ENCODE measurements at regions not wholly inside any gene's neighbourhood (a gene's known extent, or its start where the extent isn't known, plus 50 kb on each side); places are given as distances from the start of the nearest gene placed in this dataset.

GRCh38 chr12:25054076-25054782 lies 105.3 kb upstream of the BCAT1 start:
- Histone ChIP-seq H3K27ac (ENCODE audit: low read length) (peak overlapping the region; percentile 87), H2AFZ (ENCODE audit: low read depth, low read length) (no peak overlapping the region; the same call in 1 of the 2 replicates), H3K4me3 (ENCODE audit: low read length) (peak overlapping the region; percentile 81), H3K36me3 (replicated peaks; ENCODE audit: low read depth, low read length) (no peaks in the 10 kb centered on the region), H3K79me2 (ENCODE audit: low read length) (peaks cover 56% of the 10 kb centered on the region), H3K4me1 (ENCODE audit: low read length) (peaks cover 68% of the 10 kb centered on the region), H3K9me3 (ENCODE audit: insufficient read depth, low read length) (no peaks in the 10 kb centered on the region), H3K27me3 (ENCODE audit: low read depth, low read length) (no peaks in the 10 kb centered on the region), H4K20me1 (ENCODE audit: insufficient read depth, low read length) (peaks cover 32% of the 10 kb centered on the region; the same call in 1 of the 2 replicates), H3K9ac (ENCODE audit: low read length) (peak overlapping the region; percentile 76), H3K4me2 (ENCODE audit: low read length) (peak overlapping the region; percentile 91)
- TF ChIP-seq CTCF (IDR thresholded peaks at IDR 0.05; ENCODE audit: low read depth, low read length) (no peak), EZH2phosphoT487 (IDR thresholded peaks at IDR 0.05; ENCODE audit: low read depth) (no peak)

GRCh38 chr12:25052914-25053211 lies 104.0 kb upstream of the BCAT1 start:
- Histone ChIP-seq H3K4me3 (ENCODE audit: low read length) (peak overlapping the region; percentile 81), H3K9ac (ENCODE audit: low read length) (peak overlapping the region; percentile 76), H4K20me1 (ENCODE audit: insufficient read depth, low read length) (peaks cover 20% of the 10 kb centered on the region; the same call in 1 of the 2 replicates), H3K9me3 (ENCODE audit: insufficient read depth, low read length) (no peaks in the 10 kb centered on the region), H3K4me1 (ENCODE audit: low read length) (peaks cover 55% of the 10 kb centered on the region), H3K36me3 (replicated peaks; ENCODE audit: low read depth, low read length) (no peaks in the 10 kb centered on the region), H3K4me2 (ENCODE audit: low read length) (peak overlapping the region; percentile 91), H3K27ac (ENCODE audit: low read length) (peak overlapping the region; percentile 87), H2AFZ (ENCODE audit: low read depth, low read length) (peak overlapping the region; percentile 54; the same call in 1 of the 2 replicates), H3K27me3 (ENCODE audit: low read depth, low read length) (no peaks in the 10 kb centered on the region), H3K79me2 (ENCODE audit: low read length) (peaks cover 44% of the 10 kb centered on the region)
- TF ChIP-seq EZH2phosphoT487 (IDR thresholded peaks at IDR 0.05; ENCODE audit: low read depth) = no peak
- TF ChIP-seq CTCF (IDR thresholded peaks at IDR 0.05; ENCODE audit: low read depth, low read length) = no peak

GRCh38 chr12:25052196-25052913 lies 103.5 kb upstream of the BCAT1 start:
- H2AFZ ChIP-seq (ENCODE audit: low read depth, low read length) = peak overlapping the region; percentile 94

More at GRCh38 chr12:25052196-25052913, 103.5 kb upstream of the BCAT1 start:
- Histone ChIP-seq H3K27me3 (ENCODE audit: low read depth, low read length) (no peaks in the 10 kb centered on the region), H3K9ac (ENCODE audit: low read length) (peak overlapping the region; percentile 76), H3K27ac (ENCODE audit: low read length) (peak overlapping the region; percentile 87), H3K36me3 (replicated peaks; ENCODE audit: low read depth, low read length) (no peaks in the 10 kb centered on the region), H3K4me3 (ENCODE audit: low read length) (peak overlapping the region; percentile 81), H3K4me2 (ENCODE audit: low read length) (peak overlapping the region; percentile 91), H4K20me1 (ENCODE audit: insufficient read depth, low read length) (peaks cover 15% of the 10 kb centered on the region; the same call in 1 of the 2 replicates), H3K4me1 (ENCODE audit: low read length) (peaks cover 50% of the 10 kb centered on the region), H3K9me3 (ENCODE audit: insufficient read depth, low read length) (no peaks in the 10 kb centered on the region), H3K79me2 (ENCODE audit: low read length) (peaks cover 40% of the 10 kb centered on the region)
- TF ChIP-seq EZH2phosphoT487 (IDR thresholded peaks at IDR 0.05; ENCODE audit: low read depth) (no peak), CTCF (IDR thresholded peaks at IDR 0.05; ENCODE audit: low read depth, low read length) (no peak)
